ENCODE measurements at regions not wholly inside any gene's neighbourhood (a gene's known extent, or its start where the extent isn't known, plus 50 kb on each side); places are given as distances from the start of the nearest gene placed in this dataset.

GRCh38 chr1:29729281-29729680, 493.0 kb downstream of the PTPRU start:
- no peak overlapping the region for H2AFZ ChIP-seq (ENCODE audit: control insufficient read depth, low read depth, low read length)
- ATAC-seq: no peak
- intact Hi-C loops (cut with micrococcal nuclease; ENCODE audit: unreplicated experiment): no loop called here
- no peaks in the 10 kb centered on the region for H4K20me1 ChIP-seq (ENCODE audit: control insufficient read depth, insufficient read depth)
- ChIA-PET POLR2A (no interaction called here), CTCF (no interaction called here), SMC1A (ENCODE audit: uncharacterized antibody, unreplicated experiment) (no interaction called here), RAD21 (ENCODE audit: unreplicated experiment) (no interaction called here)
- no peak for DNase-seq (ENCODE audit: low read depth, low spot score)
- H3K4me3 ChIP-seq: no peak overlapping the region
- 39% methylated on average over 6 of the region's 6 CpGs for WGBS (ENCODE audit: insufficient coverage, insufficient replicate concordance, low lambda C conversion rate, missing lambda C conversion rate)
- no TSS peak for BruUV-seq (replicated peaks)
- TF ChIP-seq CBX5 (IDR thresholded peaks at IDR 0.05; ENCODE audit: low read depth): no peak
- no peak for TF ChIP-seq RELA (IDR thresholded peaks at IDR 0.05; ENCODE audit: borderline replicate concordance, partially characterized antibody)
- no peaks in the 10 kb centered on the region for H3K36me3 ChIP-seq (ENCODE audit: control insufficient read depth in 2 of 2, insufficient read depth in 2 of 2, low read length in 1 of 2)
- no peak overlapping the region for H3K9ac ChIP-seq (ENCODE audit: control insufficient read depth, insufficient read depth, low read length)
- H3K27ac ChIP-seq (ENCODE audit: control insufficient read depth, insufficient read depth): no peak overlapping the region
- in situ Hi-C loops (cut with MboI): no loop called here
- peaks cover 0 to 2% of the 10 kb centered on the region in 2 experiments; a peak in 1 of 4 replicates for H3K27me3 ChIP-seq (replicated peaks in 1 of 2; ENCODE audit: control insufficient read depth in 2 of 2, insufficient read depth in 2 of 2, low read length in 1 of 2)
- H3K79me2 ChIP-seq (ENCODE audit: control insufficient read depth, insufficient read depth, low read length): no peaks in the 10 kb centered on the region
- FAIRE-seq: no peak
- no peak overlapping the region for H3K4me2 ChIP-seq (ENCODE audit: control insufficient read depth, insufficient read depth)
- H3K9me3 ChIP-seq (replicated peaks; ENCODE audit: control insufficient read depth, insufficient read depth, low read length): no peaks in the 10 kb centered on the region
- H3K4me1 ChIP-seq (ENCODE audit: control insufficient read depth, insufficient read depth, low read length): no peaks in the 10 kb centered on the region

- intact Hi-C loops (cut with micrococcal nuclease; ENCODE audit: unreplicated experiment): no loop called here
- Histone ChIP-seq H3K4me3 (no peak overlapping the region), H3K4me2 (ENCODE audit: control insufficient read depth, insufficient read depth) (no peak overlapping the region), H3K27ac (ENCODE audit: control insufficient read depth, insufficient read depth) (no peak overlapping the region), H3K27me3 (replicated peaks in 1 of 2; ENCODE audit: control insufficient read depth in 2 of 2, insufficient read depth in 2 of 2, low read length in 1 of 2) (peaks cover 0 to 2% of the 10 kb centered on the region in 2 experiments; a peak in 1 of 4 replicates), H3K36me3 (ENCODE audit: control insufficient read depth in 2 of 2, insufficient read depth in 2 of 2, low read length in 1 of 2) (no peaks in the 10 kb centered on the region), H4K20me1 (ENCODE audit: control insufficient read depth, insufficient read depth) (no peaks in the 10 kb centered on the region), H3K4me1 (ENCODE audit: control insufficient read depth, insufficient read depth, low read length) (no peaks in the 10 kb centered on the region), H3K9me3 (replicated peaks; ENCODE audit: control insufficient read depth, insufficient read depth, low read length) (no peaks in the 10 kb centered on the region; the same call in 2 of the 3 replicates), H2AFZ (ENCODE audit: control insufficient read depth, low read depth, low read length) (no peak overlapping the region), H3K79me2 (ENCODE audit: control insufficient read depth, insufficient read depth, low read length) (no peaks in the 10 kb centered on the region), H3K9ac (ENCODE audit: control insufficient read depth, insufficient read depth, low read length) (no peak overlapping the region)
- POLR2A ChIA-PET: no interaction called here
- WGBS (ENCODE audit: insufficient coverage, insufficient replicate concordance, low lambda C conversion rate, missing lambda C conversion rate): 33% methylated on average over 5 of the region's 5 CpGs
- FAIRE-seq (no peak), ATAC-seq (no peak), DNase-seq (ENCODE audit: low read depth, low spot score) (no peak)
- CTCF ChIA-PET: no interaction called here
- BruUV-seq (replicated peaks): no TSS peak
- RAD21 ChIA-PET (ENCODE audit: unreplicated experiment): no interaction called here
- in situ Hi-C loops (cut with MboI): no loop called here
- SMC1A ChIA-PET (ENCODE audit: uncharacterized antibody, unreplicated experiment): no interaction called here
- TF ChIP-seq NKRF (conservative IDR thresholded peaks at IDR 0.05) (no peak), BHLHE40 (IDR thresholded peaks at IDR 0.05; ENCODE audit: borderline replicate concordance in 1 of 2, low read depth in 2 of 2, low read length in 1 of 2) (no peak), RB1 (IDR thresholded peaks at IDR 0.05; ENCODE audit: borderline replicate concordance) (no peak), IRF4 (IDR thresholded peaks at IDR 0.05; ENCODE audit: low read depth, low read length) (no peak), TARDBP (IDR thresholded peaks at IDR 0.05; ENCODE audit: borderline replicate concordance) (no peak), ZSCAN29 (IDR thresholded peaks at IDR 0.05) (no peak), KDM1A (IDR thresholded peaks at IDR 0.05; ENCODE audit: borderline replicate concordance) (no peak), EGR1 (IDR thresholded peaks at IDR 0.05; ENCODE audit: borderline replicate concordance in 1 of 2, low read depth in 2 of 2, low read length in 2 of 2) (no peak), FOXM1 (IDR thresholded peaks at IDR 0.05; ENCODE audit: low read depth, low read length) (no peak), KAT2A (conservative IDR thresholded peaks at IDR 0.05; ENCODE audit: control insufficient read depth, low read depth, low read length) (no peak)
Observed at GRCh38 chr1:29728703-29729102, 492.4 kb downstream of the PTPRU start.
